ENCODE measurements at regions not wholly inside any gene's neighbourhood (a gene's known extent, or its start where the extent isn't known, plus 50 kb on each side); places are given as distances from the start of the nearest gene placed in this dataset.

- peak overlapping the region; percentile 74 for H3K27ac ChIP-seq
- no peak overlapping the region for H3K4me3 ChIP-seq
- no peaks in the 10 kb centered on the region for H3K27me3 ChIP-seq (replicated peaks)
- peaks cover 29% of the 10 kb centered on the region for H3K4me1 ChIP-seq (replicated peaks)
- DNase-seq (ENCODE audit: low read depth in 1 of 2, low spot score in 2 of 2): peak; percentile 55 to 64
- H3K36me3 ChIP-seq: no peaks in the 10 kb centered on the region
- no peaks in the 10 kb centered on the region for H3K9me3 ChIP-seq (replicated peaks)
These were observed 78.7 kb upstream of the HIF1A start for GRCh38 chr14:61616524-61617185.

GRCh38 chr14:61618448-61618847 is 76.9 kb upstream of the HIF1A start:
- Histone ChIP-seq H3K9me3 (replicated peaks) (no peaks in the 10 kb centered on the region), H3K36me3 (no peaks in the 10 kb centered on the region), H3K27ac (no peak overlapping the region), H3K4me3 (no peak overlapping the region), H3K27me3 (replicated peaks) (no peaks in the 10 kb centered on the region), H3K4me1 (replicated peaks) (peaks cover 23% of the 10 kb centered on the region)
- DNase-seq (ENCODE audit: low read depth in 1 of 2, low spot score in 2 of 2): no peak

GRCh38 chr14:61619494-61619893 is 75.8 kb upstream of the HIF1A start:
- H3K4me1 ChIP-seq (replicated peaks): peaks cover 23% of the 10 kb centered on the region
- H3K9me3 ChIP-seq (replicated peaks): no peaks in the 10 kb centered on the region
- H3K4me3 ChIP-seq: no peak overlapping the region
- no peaks in the 10 kb centered on the region for H3K27me3 ChIP-seq (replicated peaks)
- no peak overlapping the region for H3K27ac ChIP-seq
- no peaks in the 10 kb centered on the region for H3K36me3 ChIP-seq
- DNase-seq (ENCODE audit: low read depth in 1 of 2, low spot score in 2 of 2): no peak

- peaks cover 23% of the 10 kb centered on the region for H3K4me1 ChIP-seq (replicated peaks)
- H3K27ac ChIP-seq: no peak overlapping the region
- H3K36me3 ChIP-seq: no peaks in the 10 kb centered on the region
- no peaks in the 10 kb centered on the region for H3K27me3 ChIP-seq (replicated peaks)
- no peak for DNase-seq (ENCODE audit: low read depth in 1 of 2, low spot score in 2 of 2)
- no peak overlapping the region for H3K4me3 ChIP-seq
- no peaks in the 10 kb centered on the region for H3K9me3 ChIP-seq (replicated peaks)
These were observed 75.0 kb upstream of the HIF1A start for GRCh38 chr14:61620130-61620946.

GRCh38 chr14:61621444-61621843 is 73.9 kb upstream of the HIF1A start:
- no peak for DNase-seq (ENCODE audit: low read depth in 1 of 2, low spot score in 2 of 2)
- H3K27me3 ChIP-seq (replicated peaks): no peaks in the 10 kb centered on the region
- H3K4me1 ChIP-seq (replicated peaks): peaks cover 12% of the 10 kb centered on the region
- no peaks in the 10 kb centered on the region for H3K36me3 ChIP-seq
- H3K4me3 ChIP-seq: no peak overlapping the region
- H3K27ac ChIP-seq: no peak overlapping the region
- H3K9me3 ChIP-seq (replicated peaks): no peaks in the 10 kb centered on the region

- H3K4me1 ChIP-seq (replicated peaks): peaks cover 6% of the 10 kb centered on the region
- H3K27me3 ChIP-seq (replicated peaks): no peaks in the 10 kb centered on the region
- no peaks in the 10 kb centered on the region for H3K36me3 ChIP-seq
- H3K27ac ChIP-seq: no peak overlapping the region
- H3K4me3 ChIP-seq: no peak overlapping the region
- no peaks in the 10 kb centered on the region for H3K9me3 ChIP-seq (replicated peaks)
- DNase-seq (ENCODE audit: low read depth in 1 of 2, low spot score in 2 of 2): no peak
These were observed 73.3 kb upstream of the HIF1A start for GRCh38 chr14:61622051-61622450.

GRCh38 chr14:61623927-61624326 is 71.4 kb upstream of the HIF1A start:
- DNase-seq (ENCODE audit: low read depth in 1 of 2, low spot score in 2 of 2): no peak
- Histone ChIP-seq H3K27ac (no peak overlapping the region), H3K9me3 (replicated peaks) (no peaks in the 10 kb centered on the region), H3K27me3 (replicated peaks) (no peaks in the 10 kb centered on the region), H3K4me3 (no peak overlapping the region), H3K36me3 (no peaks in the 10 kb centered on the region), H3K4me1 (replicated peaks) (0 out of 2 replicates have a peak, but pooled peaks cover 4% of the 10 kb centered on the region)

GRCh38 chr14:61625165-61625564 is 70.1 kb upstream of the HIF1A start:
- H3K9me3 ChIP-seq (replicated peaks): no peaks in the 10 kb centered on the region

GRCh38 chr14:61627612-61628011 is 67.7 kb upstream of the HIF1A start:
- Histone ChIP-seq H3K27me3 (replicated peaks) (no peaks in the 10 kb centered on the region), H3K27ac (no peak overlapping the region), H3K4me3 (no peak overlapping the region), H3K9me3 (replicated peaks) (no peaks in the 10 kb centered on the region), H3K4me1 (replicated peaks) (no peaks in the 10 kb centered on the region), H3K36me3 (no peaks in the 10 kb centered on the region)
- DNase-seq (ENCODE audit: low read depth in 1 of 2, low spot score in 2 of 2): no peak

More at GRCh38 chr14:61625165-61625564, 70.1 kb upstream of the HIF1A start:
- no peaks in the 10 kb centered on the region for H3K27me3 ChIP-seq (replicated peaks)
- H3K27ac ChIP-seq: no peak overlapping the region
- DNase-seq (ENCODE audit: low read depth in 1 of 2, low spot score in 2 of 2): no peak
- 0 out of 2 replicates have a peak, but pooled peaks cover 4% of the 10 kb centered on the region for H3K4me1 ChIP-seq (replicated peaks)
- H3K4me3 ChIP-seq: no peak overlapping the region
- H3K36me3 ChIP-seq: no peaks in the 10 kb centered on the region

- DNase-seq (ENCODE audit: low read depth in 1 of 2, low spot score in 2 of 2): no peak
These were observed 67.1 kb upstream of the HIF1A start for GRCh38 chr14:61628016-61628725.

GRCh38 chr14:61630399-61631044 is 64.8 kb upstream of the HIF1A start:
- H3K4me1 ChIP-seq (replicated peaks): no peaks in the 10 kb centered on the region
- H3K27ac ChIP-seq: no peak overlapping the region
- H3K4me3 ChIP-seq: no peak overlapping the region
- H3K36me3 ChIP-seq: no peaks in the 10 kb centered on the region
- no peaks in the 10 kb centered on the region for H3K27me3 ChIP-seq (replicated peaks)
- no peaks in the 10 kb centered on the region for H3K9me3 ChIP-seq (replicated peaks)
- DNase-seq (ENCODE audit: low read depth in 1 of 2, low spot score in 2 of 2): no peak

More at GRCh38 chr14:61628016-61628725, 67.1 kb upstream of the HIF1A start:
- Histone ChIP-seq H3K27ac (no peak overlapping the region), H3K36me3 (no peaks in the 10 kb centered on the region), H3K9me3 (replicated peaks) (no peaks in the 10 kb centered on the region), H3K4me1 (replicated peaks) (no peaks in the 10 kb centered on the region), H3K4me3 (no peak overlapping the region), H3K27me3 (replicated peaks) (no peaks in the 10 kb centered on the region)

- Histone ChIP-seq H3K36me3 (no peaks in the 10 kb centered on the region), H3K9me3 (replicated peaks) (no peaks in the 10 kb centered on the region), H3K4me3 (no peak overlapping the region), H3K27me3 (replicated peaks) (no peaks in the 10 kb centered on the region), H3K27ac (no peak overlapping the region), H3K4me1 (replicated peaks) (no peaks in the 10 kb centered on the region)
- no peak for DNase-seq (ENCODE audit: low read depth in 1 of 2, low spot score in 2 of 2)
These were observed 64.1 kb upstream of the HIF1A start for GRCh38 chr14:61631045-61631687.

GRCh38 chr14:61632401-61632800 is 62.9 kb upstream of the HIF1A start:
- no peaks in the 10 kb centered on the region for H3K27me3 ChIP-seq (replicated peaks)
- no peaks in the 10 kb centered on the region for H3K36me3 ChIP-seq
- no peak overlapping the region for H3K27ac ChIP-seq
- no peak for DNase-seq (ENCODE audit: low read depth in 1 of 2, low spot score in 2 of 2)
- no peaks in the 10 kb centered on the region for H3K4me1 ChIP-seq (replicated peaks)
- no peaks in the 10 kb centered on the region for H3K9me3 ChIP-seq (replicated peaks)
- H3K4me3 ChIP-seq: no peak overlapping the region
